CD1c-positive myeloid dendritic cell (primary cell): ENCODE measurements at regions not wholly inside any gene's neighbourhood (a gene's known extent, or its start where the extent isn't known, plus 50 kb on each side); places are given as distances from the start of the nearest gene placed in this dataset.

ENCODE experiments used
- DNase-seq: peaks from one replicate; pipeline ENCODE4 v3.0.0-alpha.2; 2016; ENCODE audit errors: extremely low spot score

GRCh38 chr1:163877016-163877415 is 555.3 kb downstream of the NUF2 start:
- DNase-seq: no peak

DNA sequence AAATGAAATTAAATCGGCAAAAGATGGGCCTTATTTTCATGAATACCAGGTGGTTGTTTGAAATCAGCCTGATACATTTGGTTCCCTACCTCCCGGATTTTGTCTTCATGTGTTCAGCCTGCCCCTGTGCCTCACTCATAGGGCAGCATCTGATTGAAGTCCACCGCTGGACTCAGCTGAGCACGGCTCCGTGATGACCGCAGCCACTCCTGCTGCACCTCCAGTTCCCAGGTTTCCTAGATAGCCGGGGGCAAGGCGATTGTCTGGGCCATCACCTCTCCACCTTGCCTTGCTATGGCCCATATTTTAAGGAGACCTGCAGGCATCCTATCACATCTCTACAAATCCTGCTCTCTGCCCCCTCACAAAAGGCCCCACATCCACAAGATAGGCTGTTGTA is 563.8 kb downstream of the NUF2 start:
- DNase-seq: no peak

- no peak for DNase-seq
Measured at GRCh38 chr1:163896001-163896400, 574.2 kb downstream of the NUF2 start.

DNA sequence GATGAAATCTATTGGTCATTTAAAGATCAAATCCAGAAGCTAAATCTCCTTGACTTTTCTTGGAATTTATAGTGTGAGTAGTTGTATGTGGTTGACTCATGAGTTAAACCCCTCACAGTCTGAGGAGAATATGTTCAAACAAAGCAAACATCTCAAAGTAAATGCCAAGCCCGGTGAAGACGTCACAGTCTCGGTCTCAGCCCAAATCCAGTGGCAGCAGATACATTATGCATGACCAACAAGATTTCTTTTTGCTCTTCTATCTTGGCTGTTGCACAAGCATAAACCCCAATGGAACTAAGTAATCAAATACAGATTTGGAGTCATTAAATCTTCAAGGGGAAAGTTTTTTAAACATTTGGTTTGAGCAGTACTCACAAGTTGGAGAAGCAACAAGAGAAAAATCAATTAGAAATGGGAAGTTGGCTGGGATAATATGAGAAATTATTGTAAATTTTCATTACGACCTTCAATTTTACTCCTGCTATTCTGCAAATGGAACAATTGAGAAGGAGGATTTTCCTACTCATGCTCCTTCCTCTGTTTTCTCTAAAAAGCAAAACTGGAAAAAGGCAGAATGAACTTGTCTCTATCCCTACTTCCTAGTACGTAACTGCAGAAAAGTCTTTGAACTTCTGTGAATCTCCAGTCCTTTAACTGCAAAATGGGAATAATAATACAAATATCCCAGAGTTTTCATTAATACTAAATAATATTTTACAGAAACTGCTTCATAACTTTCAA is 575.8 kb downstream of the NUF2 start:
- no peak for DNase-seq

- no peak for DNase-seq
Measured at GRCh38 chr1:163906283-163906682, 584.5 kb downstream of the NUF2 start.

DNA sequence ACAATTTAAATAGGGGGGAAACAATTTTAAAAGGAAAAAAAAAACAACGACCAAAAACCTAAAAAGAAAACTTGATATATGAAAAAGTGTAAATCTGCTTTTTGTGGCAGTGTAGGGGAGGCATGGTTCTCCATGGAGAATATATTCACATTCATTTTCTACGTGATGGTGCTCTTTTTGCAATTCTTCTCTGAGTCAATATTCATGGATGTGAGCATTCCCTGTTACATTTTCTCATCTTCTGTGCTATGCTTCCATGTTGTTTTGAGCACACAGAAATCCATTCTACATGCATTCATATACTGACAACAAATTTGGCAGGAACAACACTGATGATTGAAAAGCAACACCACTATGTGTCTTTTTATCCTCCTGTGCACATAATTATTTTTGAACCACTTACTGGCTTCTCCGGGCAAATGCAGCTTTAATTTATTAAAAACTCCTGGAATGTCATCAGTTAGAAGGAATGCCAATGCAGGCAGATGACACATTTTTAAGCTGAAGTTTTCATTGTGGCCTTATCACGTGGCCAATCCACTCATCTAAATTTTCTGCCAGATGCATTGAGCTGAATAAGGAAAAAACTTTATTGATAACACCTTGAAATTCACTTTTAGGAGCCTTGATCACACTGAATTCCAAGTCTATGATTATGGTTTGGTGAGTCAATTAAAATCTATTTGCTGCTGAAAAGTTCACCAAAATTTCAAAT is 590.6 kb downstream of the NUF2 start:
- DNase-seq: no peak

DNA sequence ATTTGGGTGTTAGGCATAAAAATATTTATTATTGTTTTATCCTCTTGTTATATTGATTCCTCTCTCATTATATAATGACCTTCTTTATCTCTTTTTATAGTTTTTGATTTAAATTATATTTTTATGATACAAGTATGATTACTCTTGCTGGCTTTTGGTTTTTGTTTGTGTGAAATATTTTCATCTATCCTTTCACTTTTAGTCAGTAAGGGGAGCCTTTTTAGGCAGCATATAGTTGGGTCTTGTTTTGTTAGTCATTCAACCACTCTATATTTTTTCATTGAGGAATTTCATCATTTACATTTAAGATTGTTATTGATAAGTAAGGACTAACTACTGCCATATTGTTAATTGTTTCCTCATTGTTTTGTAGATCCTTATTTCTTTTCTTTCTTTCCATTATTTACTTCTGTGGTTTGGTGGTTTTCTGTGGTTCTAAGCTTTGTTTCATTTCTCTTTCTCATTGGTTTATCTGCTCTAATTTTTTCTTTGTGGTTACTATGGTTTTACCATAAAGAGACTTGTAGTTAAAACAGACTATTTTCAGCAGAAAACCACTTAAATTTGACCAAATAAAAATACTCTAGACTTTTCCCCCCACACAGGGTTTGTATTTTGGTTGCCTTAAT is 593.1 kb downstream of the NUF2 start:
- DNase-seq: no peak

- DNase-seq: no peak
Measured at GRCh38 chr1:163922743-163923201, 601.0 kb downstream of the NUF2 start.

- DNase-seq: no peak
Measured at GRCh38 chr1:163924041-163924440, 602.3 kb downstream of the NUF2 start.

GRCh38 chr1:163927493-163927892 is 605.7 kb downstream of the NUF2 start:
- DNase-seq: no peak

DNA sequence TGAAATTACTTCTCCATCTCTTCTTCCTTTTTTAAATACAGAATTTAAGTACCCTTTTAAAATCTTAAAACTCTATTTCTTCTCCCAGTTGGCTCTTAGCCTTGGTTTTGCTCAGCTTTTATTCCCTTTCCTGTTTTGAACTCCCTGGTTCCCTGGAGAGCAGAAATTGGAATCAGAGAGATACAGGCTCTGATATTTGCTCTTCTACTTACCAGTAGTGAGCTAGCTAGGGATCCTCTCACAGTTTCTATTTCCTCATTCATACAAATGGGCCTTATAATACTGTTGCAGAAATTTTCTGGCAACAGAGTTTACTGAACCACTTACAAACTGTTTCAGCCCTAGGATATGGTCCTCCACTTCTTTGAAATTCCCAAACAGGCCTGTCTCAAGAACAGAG is 606.3 kb downstream of the NUF2 start:
- no peak for DNase-seq

- DNase-seq: no peak
Measured at GRCh38 chr1:163928651-163929050, 606.9 kb downstream of the NUF2 start.

GRCh38 chr1:163932901-163933300 is 611.1 kb downstream of the NUF2 start:
- DNase-seq: no peak

DNA sequence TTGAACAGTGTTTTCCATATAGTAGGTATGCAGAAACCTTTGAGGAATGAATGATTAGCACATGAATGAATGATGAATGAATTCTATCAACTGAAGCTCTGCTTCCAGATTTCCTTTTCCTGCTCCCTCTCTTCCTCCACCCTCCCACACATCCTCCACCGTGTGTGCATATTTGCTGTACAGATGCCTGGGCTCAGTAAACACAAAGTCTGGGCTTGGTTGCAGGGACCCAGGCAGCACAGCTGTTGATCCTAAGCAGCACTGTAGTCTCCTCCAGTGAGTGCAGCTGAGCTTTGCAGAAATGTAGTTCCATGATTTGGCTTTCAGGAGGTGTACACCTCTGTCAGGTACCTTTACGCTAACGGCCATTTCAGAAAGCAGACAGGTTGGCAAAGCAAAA is 611.7 kb downstream of the NUF2 start:
- no peak for DNase-seq

- no peak for DNase-seq
Measured at GRCh38 chr1:163935738-163936374, 614.1 kb downstream of the NUF2 start.

DNA sequence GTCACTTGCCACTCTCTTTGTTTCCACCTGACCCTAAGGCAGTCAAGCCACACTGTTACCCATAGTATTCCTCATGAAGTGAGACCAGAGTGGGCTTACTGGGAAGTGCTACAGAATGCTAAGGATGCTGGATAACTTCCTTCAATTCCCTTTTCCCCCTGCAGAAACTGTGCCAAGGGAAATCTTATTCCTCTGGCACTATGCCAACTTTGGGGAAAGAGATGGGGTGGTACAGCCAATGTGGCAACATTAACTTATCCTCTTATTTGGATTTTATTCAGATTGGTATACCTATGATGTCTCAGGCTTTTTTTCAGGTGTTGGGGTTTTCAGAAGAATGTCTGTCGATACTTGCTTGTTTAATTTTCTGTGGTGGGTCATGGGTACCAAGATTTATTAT is 599.4 kb upstream of the PBX1 start:
- no peak for DNase-seq

GRCh38 chr1:163970151-163970550 is 588.8 kb upstream of the PBX1 start:
- no peak for DNase-seq

DNA sequence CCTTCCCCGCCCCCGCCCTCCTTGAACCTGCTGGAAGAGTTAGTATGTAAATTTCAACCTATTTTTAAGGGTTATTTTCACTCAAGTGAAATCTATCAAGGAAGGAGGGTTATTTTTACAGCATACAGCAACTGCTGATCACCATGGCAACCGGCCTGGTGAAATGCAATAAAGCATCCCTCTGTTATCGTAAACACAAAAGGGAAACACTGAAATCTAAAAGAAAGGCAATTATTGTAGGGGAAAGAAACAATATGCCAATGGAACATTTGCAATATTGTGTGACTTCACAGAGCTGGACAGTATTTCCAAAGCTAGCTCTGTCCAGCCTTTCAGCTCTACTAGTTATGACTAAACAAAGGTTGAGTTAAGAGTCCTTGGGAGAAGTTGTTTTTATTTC is 588.3 kb upstream of the PBX1 start:
- no peak for DNase-seq

GRCh38 chr1:163973586-163973985 is 585.4 kb upstream of the PBX1 start:
- DNase-seq: no peak

- DNase-seq: no peak
Measured at GRCh38 chr1:163974120-163974519, 584.9 kb upstream of the PBX1 start.

DNA sequence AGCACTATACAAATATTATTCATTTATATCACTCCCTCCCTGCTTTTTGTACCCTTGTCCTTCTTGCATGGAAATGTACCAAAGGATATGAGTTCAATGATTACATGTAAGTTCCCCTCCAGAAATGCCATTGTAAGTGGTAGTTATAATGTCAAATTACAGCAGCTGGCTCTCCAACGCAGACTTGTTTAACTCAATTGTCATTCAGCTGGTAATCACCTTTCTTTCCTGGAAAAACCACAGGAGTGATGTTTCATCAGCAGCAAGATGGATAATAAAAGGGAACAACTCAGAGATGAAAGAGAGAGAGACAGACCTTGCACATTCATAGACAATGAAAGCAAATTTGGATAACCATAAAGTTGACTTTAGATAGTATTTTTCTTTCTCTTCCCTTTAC is 578.6 kb upstream of the PBX1 start:
- no peak for DNase-seq

- DNase-seq: no peak
Measured at GRCh38 chr1:163981500-163982030, 577.4 kb upstream of the PBX1 start.
